Stimulated activated CD4-positive, alpha-beta T cell treated with anti-CD3 and anti-CD28 coated beads, Interleukin-15, amount 100 ng/mL, for 48 hours (primary cell): ENCODE measurements at regions not wholly inside any gene's neighbourhood (a gene's known extent, or its start where the extent isn't known, plus 50 kb on each side); places are given as distances from the start of the nearest gene placed in this dataset.

ENCODE experiments used
- DNase-seq, 2 donors: peaks; one replicate each; pipeline ENCODE4 v3.0.0-alpha.2; 2020; ENCODE audit warnings: low read depth in 2 of 2

DNA sequence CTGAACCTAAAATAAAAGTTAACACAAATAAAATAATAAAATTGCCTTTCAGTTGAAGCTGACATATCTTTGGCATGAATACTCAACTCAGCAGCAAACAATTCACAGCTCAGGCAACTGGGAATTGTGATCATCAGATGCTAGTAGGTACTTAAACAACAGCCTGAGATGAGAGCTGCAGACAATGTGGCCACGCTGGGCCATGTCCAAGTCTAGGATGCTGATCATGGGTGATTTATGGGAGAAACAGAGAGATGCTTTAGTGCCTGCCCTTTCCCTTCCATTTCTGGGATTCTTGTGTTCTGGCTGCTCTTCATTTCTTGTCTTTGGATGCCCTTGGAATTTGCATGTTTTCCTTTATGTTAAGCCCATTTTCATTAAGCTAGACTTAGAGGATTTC lies 212.4 kb upstream of the CWC22 start:
- no peak for DNase-seq

DNA sequence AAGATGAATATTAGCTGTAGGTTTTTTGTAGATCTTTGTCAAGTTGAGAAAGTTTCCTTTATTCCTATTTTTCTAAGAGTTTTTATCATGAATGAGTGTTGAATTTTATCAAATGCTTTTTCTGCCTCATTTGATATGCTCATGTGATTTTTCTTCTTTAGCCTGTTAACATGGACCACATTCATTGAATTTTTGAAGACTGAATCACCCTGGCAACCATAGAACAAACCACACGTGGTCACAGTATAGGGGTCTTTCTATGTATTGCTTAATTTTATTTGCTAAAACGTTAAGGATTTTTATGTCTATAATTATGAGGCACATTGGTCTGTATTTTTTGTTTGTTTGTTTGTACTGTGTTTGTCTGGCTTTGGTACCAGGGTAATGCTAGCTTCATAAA lies 201.7 kb upstream of the CWC22 start:
- no peak for DNase-seq

- no peak for DNase-seq
These were observed 198.6 kb upstream of the CWC22 start for GRCh38 chr2:180205621-180206235.

- no peak for DNase-seq
These were observed 196.9 kb upstream of the CWC22 start for GRCh38 chr2:180203972-180204371.

GRCh38 chr2:180202467-180202951 lies 195.4 kb upstream of the CWC22 start:
- DNase-seq, result no peak

- DNase-seq, result no peak
These were observed 189.4 kb upstream of the CWC22 start for GRCh38 chr2:180196419-180196977.

DNA sequence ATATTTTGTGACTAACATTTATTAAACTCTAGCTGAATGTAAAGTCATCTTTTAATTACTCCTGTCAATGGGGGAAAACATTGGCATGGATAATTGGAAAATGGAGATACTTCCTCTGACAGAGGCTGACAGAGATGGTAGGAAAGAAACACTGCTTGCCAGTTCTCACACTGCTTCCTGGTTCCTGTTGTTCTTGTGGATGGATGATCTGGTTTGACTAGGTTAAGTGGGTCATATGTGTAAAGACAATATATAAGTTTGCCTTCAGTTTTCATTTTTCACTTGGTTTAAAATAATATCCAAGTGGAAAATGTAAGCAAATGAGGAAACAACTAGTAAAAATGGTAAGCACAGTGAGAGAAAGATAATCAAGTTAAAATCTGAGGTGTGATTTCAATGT lies 188.8 kb upstream of the CWC22 start:
- no peak for DNase-seq

DNA sequence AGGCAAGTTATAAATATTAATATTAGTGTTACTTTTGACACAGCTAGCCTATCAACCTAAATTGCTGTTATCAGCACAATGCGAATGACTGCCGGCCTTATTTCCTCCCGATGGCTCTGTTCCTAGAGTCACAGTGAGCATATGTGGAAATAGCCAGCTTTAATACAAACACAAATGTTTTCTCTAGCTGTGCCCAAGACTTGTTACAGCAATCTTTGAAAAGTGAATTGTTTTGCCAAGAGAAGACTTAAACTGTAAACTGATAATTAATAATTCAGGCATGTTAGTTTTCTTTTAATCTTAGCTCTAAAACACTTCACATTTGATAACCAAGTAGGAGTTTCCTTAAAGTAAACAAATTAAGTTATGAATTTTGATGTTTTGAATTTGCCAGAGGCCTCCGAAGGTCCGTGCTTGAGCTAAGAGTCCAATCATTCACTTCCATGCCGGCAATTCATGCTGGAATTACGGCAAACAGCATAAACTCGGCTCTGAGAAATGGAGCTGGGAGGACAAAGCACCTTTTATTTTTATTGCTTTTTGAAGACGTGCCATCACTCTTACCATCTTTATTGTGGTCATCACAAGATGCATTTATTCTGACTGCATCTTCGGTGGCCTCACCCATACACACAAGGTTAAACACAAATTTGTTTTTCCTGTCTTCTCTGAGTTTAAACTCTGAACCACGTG lies 184.5 kb upstream of the CWC22 start:
- DNase-seq, result no peak

- no peak for DNase-seq
These were observed 183.8 kb upstream of the CWC22 start for GRCh38 chr2:180190851-180191250.

DNA sequence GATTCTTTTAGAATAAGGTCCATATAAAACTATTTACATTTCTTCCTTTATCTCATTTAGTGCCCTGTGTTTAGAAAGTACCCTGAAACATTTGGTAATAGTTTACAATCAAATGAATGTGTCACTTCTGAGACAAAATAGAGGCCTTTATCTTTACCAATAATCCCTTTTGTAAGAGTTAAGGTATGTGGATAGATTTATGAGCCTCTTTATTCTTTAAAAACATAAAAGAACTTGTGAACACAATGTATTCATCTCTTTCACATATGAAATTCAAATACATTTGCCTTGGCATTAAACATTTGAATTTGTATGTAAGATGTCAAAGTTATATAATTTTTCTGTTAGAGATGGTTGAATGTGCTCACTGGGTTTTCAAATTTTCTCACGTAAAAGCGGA lies 180.5 kb upstream of the CWC22 start:
- no peak for DNase-seq

- DNase-seq, result no peak
These were observed 177.4 kb upstream of the CWC22 start for GRCh38 chr2:180184506-180184905.

DNA sequence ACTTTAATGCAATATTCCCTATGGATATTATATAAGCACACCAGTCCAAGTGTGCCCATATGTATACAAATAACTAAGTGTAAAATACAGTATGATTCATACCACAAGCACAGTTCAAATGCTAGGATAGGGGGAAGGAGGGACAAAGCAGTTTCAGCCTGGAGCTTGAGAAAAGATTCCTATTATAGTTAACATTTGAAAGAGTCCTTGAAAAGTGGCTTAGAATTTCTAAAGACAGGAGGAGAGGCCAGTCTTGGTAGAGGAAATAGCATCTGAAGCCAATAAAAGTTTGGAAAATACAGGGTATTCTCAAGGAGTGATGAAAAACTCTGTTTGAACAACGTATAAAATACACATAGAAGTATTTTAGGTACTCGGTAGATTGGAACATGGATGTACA lies 173.4 kb upstream of the CWC22 start:
- no peak for DNase-seq

DNA sequence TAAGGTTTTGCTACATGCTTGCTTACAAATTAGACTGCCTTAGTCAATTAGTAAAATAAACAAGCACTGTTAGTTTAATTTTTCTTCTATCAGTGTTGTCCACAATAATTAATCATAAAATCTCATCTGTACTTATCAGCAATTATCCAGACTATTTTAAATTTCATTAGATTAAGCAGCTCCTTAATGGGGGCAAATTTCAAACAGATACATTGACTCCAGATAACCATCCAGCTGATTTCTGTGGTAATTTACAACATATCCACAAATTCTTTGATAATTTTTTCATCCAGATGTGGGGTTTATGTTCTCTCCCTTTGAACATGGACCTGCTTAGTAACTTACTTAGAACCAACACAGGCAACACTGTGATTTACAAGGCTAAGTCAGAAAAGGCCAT lies 170.4 kb upstream of the CWC22 start:
- DNase-seq, result no peak

DNA sequence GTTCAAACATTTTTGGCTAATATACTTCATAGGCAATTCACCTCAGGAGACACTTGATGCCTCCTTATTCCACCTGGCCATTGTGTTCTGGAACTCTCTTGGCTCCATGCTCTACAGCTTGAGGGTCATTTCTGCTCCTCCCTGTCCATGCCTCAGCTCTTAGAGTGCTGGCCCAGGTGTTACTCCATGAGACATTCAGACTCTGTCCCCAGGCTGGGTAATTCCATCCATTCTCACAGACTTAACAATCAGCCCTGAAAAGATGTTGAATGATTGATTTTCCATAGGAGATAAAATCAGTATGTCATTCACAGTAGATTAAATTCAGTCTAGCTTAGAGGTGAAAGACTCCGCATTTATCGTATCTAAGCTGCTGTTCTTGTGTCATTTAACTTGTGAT lies 168.6 kb upstream of the CWC22 start:
- no peak for DNase-seq

GRCh38 chr2:180174580-180174979 lies 167.5 kb upstream of the CWC22 start:
- DNase-seq, result no peak

GRCh38 chr2:180169474-180169873 lies 162.4 kb upstream of the CWC22 start:
- no peak for DNase-seq

DNA sequence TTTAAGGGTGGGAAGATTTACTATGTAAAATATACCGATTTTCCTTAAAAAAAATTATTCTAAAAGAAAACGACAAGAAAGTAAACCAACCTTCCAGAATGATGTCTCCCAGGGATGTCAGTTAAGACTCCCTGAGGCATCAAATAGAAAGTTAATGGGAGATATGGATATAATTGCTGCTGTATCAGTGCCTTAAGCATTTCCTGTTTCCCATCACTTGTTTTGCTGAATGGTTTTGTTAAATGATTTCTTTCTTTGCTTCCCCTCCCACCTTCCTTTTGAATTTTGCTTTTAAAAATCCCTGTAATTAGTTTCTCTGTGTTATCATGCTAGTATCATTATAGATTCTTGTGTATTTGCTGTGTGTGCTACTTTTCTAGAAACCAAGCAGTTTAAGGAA lies 154.3 kb upstream of the CWC22 start:
- no peak for DNase-seq

- no peak for DNase-seq
These were observed 152.8 kb upstream of the CWC22 start for GRCh38 chr2:180159921-180160320.

GRCh38 chr2:180158961-180159360 lies 151.9 kb upstream of the CWC22 start:
- no peak for DNase-seq

- DNase-seq, result no peak
These were observed 149.6 kb upstream of the CWC22 start for GRCh38 chr2:180156651-180157050.

DNA sequence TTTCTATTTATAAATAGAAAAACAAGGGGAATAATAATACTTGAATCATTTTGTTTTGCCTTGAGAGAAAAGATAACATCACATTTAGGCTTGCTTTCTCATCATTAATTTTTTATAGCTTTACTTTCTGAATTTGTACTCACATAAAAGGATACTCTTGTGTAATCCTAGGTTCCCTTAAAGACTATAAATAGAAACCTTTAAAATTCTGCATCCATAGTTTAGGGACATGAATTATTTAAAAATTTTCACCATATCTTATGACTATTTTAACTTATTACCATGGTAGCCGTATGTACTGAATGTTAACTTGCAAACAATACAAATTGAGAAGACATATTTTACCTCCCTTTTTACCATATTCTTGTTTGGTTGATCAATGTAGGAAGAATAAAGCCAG lies 143.5 kb upstream of the CWC22 start:
- DNase-seq, result no peak

DNA sequence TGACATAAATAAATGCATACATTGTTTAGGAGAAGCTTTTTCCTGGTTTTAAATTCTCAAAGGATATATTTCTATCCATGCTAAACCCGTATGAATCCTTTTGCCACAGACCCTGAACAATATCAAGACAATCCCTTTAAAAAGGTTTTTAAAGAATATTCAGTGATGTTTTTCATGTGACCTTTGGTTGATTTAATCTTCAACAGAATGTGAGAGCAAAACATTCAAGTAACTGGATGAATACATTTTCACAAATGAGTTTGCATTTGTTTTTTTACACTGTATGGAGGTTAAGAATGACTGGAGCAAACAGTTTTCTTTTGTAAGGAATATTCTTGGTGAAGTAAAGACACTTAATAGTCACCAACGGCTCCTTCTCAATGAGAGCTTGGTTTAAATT lies 139.4 kb upstream of the CWC22 start:
- no peak for DNase-seq

DNA sequence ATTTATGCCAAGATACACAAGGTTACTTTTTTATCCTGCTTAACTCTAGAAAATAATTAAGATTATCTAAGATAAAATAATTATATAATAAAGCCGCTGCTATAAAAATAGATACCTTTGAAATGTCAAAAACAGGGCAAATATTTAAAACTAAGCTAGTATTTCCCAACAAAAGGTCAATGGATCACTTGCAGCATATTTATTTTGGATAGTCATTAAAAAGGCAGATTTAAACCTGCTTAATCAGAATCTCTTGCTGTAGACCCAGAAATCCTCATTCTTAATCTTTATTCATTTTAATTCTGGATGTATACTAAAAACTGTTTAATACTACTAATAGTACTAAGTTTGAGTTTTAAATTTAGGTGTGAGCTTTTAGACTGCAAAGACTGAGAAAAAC lies 139.0 kb upstream of the CWC22 start:
- no peak for DNase-seq
